ENCODE measurements at regions not wholly inside any gene's neighbourhood (a gene's known extent, or its start where the extent isn't known, plus 50 kb on each side); places are given as distances from the start of the nearest gene placed in this dataset.

DNA sequence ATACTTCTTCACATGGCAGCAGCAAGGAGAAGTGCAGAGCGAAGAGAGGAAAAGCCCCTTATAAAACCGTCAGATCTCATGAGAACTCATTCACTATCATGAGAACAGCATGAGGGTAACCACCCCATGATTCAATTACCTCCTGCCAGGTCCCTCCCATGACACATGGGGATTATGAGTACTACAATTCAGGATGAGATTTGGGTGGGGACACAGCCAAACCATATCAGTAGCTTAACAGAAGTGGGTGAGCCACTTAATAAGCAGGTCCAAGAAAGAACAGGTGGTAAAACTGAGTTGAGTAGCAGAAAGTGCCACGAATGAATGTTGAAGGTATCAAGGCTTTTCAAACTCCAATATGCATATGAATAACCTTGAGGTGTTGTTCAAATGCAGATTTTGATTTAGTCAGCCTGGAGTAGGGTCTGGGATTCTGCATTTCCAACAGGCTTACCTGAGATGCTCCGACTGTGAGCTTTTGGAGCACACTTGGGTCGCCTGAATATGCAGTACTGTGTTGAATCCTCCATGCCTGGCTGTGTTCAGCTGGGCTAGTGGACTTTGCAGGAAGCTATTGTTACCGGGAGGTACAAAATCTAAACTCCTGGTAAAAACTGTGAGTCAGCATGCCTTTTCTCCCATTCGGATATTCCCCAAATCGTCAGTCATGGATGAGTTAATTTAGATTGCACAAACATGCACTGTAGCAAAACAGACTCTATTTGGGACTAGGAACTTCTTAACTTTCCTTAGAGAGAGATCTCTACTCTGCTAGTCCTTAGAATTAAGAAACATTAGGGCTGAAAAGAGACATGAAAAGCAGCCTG lies 69.0 kb upstream of the PRKCQ start:
- Histone ChIP-seq H3K9me3 (no peaks in the 10 kb centered on the region), H3K36me3 (no peaks in the 10 kb centered on the region), H3K27ac (no peak overlapping the region), H3K4me3 (no peak overlapping the region), H3K4me1 (no peaks in the 10 kb centered on the region), H3K27me3 (no peaks in the 10 kb centered on the region)
- TF ChIP-seq, protein P1, sequence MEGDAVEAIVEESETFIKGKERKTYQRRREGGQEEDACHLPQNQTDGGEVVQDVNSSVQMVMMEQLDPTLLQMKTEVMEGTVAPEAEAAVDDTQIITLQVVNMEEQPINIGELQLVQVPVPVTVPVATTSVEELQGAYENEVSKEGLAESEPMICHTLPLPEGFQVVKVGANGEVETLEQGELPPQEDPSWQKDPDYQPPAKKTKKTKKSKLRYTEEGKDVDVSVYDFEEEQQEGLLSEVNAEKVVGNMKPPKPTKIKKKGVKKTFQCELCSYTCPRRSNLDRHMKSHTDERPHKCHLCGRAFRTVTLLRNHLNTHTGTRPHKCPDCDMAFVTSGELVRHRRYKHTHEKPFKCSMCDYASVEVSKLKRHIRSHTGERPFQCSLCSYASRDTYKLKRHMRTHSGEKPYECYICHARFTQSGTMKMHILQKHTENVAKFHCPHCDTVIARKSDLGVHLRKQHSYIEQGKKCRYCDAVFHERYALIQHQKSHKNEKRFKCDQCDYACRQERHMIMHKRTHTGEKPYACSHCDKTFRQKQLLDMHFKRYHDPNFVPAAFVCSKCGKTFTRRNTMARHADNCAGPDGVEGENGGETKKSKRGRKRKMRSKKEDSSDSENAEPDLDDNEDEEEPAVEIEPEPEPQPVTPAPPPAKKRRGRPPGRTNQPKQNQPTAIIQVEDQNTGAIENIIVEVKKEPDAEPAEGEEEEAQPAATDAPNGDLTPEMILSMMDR (IDR thresholded peaks at IDR 0.05) = no peak
- DNase-seq (ENCODE audit: low spot score in 2 of 2) = no peak
- intact Hi-C loops (cut with DNase I) = no loop called here

GRCh38 chr10:6647811-6648526 lies 67.9 kb upstream of the PRKCQ start:
- Histone ChIP-seq H3K9me3 (no peaks in the 10 kb centered on the region), H3K4me3 (no peak overlapping the region), H3K27ac (no peak overlapping the region), H3K4me1 (no peaks in the 10 kb centered on the region), H3K27me3 (no peaks in the 10 kb centered on the region), H3K36me3 (no peaks in the 10 kb centered on the region)
- intact Hi-C loops (cut with DNase I) = no loop called here
- DNase-seq (ENCODE audit: low spot score in 2 of 2) = no peak
- TF ChIP-seq, protein P1 (IDR thresholded peaks at IDR 0.05) = peak in 2 of 3 experiments; percentile 18 to 32

GRCh38 chr10:6643962-6644361 lies 63.9 kb upstream of the PRKCQ start:
- TF ChIP-seq, protein P1 (IDR thresholded peaks at IDR 0.05) = no peak
- Histone ChIP-seq H3K4me1 (no peaks in the 10 kb centered on the region), H3K36me3 (no peaks in the 10 kb centered on the region), H3K9me3 (no peaks in the 10 kb centered on the region), H3K27me3 (no peaks in the 10 kb centered on the region), H3K4me3 (no peak overlapping the region), H3K27ac (no peak overlapping the region)
- DNase-seq (ENCODE audit: low spot score in 2 of 2) = no peak
- intact Hi-C loops (cut with DNase I) = no loop called here

DNA sequence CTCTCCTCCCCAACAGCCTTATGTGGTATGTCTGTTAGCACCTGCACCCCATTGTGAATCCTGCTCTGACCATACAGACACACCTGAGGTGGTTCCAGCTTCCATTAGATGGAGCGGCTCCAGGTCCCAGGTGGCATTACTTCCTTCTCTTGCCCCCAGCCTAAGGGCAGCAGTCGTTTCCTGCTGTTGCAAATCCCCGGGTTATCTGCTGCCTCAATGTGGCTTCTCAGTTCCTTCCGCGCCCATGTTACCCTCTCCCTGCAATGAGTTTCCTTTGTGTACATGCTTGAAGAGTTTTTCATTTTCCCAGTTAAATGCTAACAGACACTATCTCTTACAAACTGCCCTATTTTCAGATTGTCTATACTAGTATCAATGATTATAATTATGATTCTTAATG lies 62.8 kb upstream of the PRKCQ start:
- H3K4me1 ChIP-seq = no peaks in the 10 kb centered on the region

GRCh38 chr10:6640433-6641040 lies 60.5 kb upstream of the PRKCQ start:
- intact Hi-C loops (cut with DNase I) = no loop called here
- TF ChIP-seq, protein P1 (IDR thresholded peaks at IDR 0.05) = no peak

More for the DNA sequence above, 62.8 kb upstream of the PRKCQ start:
- no peak overlapping the region for H3K27ac ChIP-seq
- DNase-seq (ENCODE audit: low spot score in 2 of 2) = no peak
- no peaks in the 10 kb centered on the region for H3K27me3 ChIP-seq
- H3K9me3 ChIP-seq = no peaks in the 10 kb centered on the region
- no peaks in the 10 kb centered on the region for H3K36me3 ChIP-seq
- no peak overlapping the region for H3K4me3 ChIP-seq
- TF ChIP-seq, protein P1 (IDR thresholded peaks at IDR 0.05) = no peak
- intact Hi-C loops (cut with DNase I) = no loop called here

More at GRCh38 chr10:6640433-6641040, 60.5 kb upstream of the PRKCQ start:
- H3K36me3 ChIP-seq = no peaks in the 10 kb centered on the region
- DNase-seq (ENCODE audit: low spot score in 2 of 2) = no peak
- H3K27me3 ChIP-seq = no peaks in the 10 kb centered on the region
- no peak overlapping the region for H3K27ac ChIP-seq
- no peaks in the 10 kb centered on the region for H3K4me1 ChIP-seq
- H3K4me3 ChIP-seq = no peak overlapping the region
- no peaks in the 10 kb centered on the region for H3K9me3 ChIP-seq
